ENCODE measurements at regions not wholly inside any gene's neighbourhood (a gene's known extent, or its start where the extent isn't known, plus 50 kb on each side); places are given as distances from the start of the nearest gene placed in this dataset.

- CTCF ChIA-PET: no interaction called here
- DNase-seq (ENCODE audit: extremely low spot score): no peak
- POLR2A ChIA-PET: no interaction called here
- TF ChIP-seq, protein P1, sequence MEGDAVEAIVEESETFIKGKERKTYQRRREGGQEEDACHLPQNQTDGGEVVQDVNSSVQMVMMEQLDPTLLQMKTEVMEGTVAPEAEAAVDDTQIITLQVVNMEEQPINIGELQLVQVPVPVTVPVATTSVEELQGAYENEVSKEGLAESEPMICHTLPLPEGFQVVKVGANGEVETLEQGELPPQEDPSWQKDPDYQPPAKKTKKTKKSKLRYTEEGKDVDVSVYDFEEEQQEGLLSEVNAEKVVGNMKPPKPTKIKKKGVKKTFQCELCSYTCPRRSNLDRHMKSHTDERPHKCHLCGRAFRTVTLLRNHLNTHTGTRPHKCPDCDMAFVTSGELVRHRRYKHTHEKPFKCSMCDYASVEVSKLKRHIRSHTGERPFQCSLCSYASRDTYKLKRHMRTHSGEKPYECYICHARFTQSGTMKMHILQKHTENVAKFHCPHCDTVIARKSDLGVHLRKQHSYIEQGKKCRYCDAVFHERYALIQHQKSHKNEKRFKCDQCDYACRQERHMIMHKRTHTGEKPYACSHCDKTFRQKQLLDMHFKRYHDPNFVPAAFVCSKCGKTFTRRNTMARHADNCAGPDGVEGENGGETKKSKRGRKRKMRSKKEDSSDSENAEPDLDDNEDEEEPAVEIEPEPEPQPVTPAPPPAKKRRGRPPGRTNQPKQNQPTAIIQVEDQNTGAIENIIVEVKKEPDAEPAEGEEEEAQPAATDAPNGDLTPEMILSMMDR (IDR thresholded peaks at IDR 0.05; ENCODE audit: control extremely low read depth, extremely low read depth, low read depth, missing control alignments): no peak
Measured at GRCh38 chr5:91910247-91910646, 527.1 kb upstream of the ARRDC3 start.

- POLR2A ChIA-PET: no interaction called here
- CTCF ChIA-PET: interaction anchor here (0.9 kb wide), 1 partner anchor 36 kb away, joined by 3 read pairs; no protein-coding TSS in a partner anchor
- TF ChIP-seq, protein P1 (IDR thresholded peaks at IDR 0.05; ENCODE audit: control extremely low read depth, extremely low read depth, low read depth, missing control alignments): no peak
Measured at GRCh38 chr5:91906494-91906893, 523.4 kb upstream of the ARRDC3 start.

DNA sequence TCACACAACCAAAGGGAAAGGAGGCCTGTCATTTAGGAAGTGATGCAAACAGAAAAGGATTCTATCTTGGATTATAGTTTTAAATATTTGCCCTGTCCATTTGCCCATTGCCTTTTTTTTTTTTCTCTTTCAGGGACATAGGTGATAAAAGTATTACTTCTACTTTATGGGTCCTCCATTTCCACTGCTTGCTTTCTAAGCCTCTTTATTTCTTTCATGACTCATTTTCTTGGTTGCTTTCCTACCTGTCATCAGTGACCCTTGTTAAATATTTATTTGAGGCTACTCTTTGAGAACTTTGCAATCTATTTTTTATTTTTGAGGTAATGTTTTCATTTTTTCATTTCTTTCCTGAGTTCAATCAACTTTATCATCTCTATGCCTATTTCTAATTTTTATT is 522.9 kb upstream of the ARRDC3 start:
- TF ChIP-seq, protein P1 (IDR thresholded peaks at IDR 0.05; ENCODE audit: control extremely low read depth, extremely low read depth, low read depth, missing control alignments): no peak
- CTCF ChIA-PET: interaction anchor here (0.9 kb wide), 1 partner anchor 35 kb away, joined by 3 read pairs; no protein-coding TSS in a partner anchor
- DNase-seq (ENCODE audit: extremely low spot score): no peak
- POLR2A ChIA-PET: no interaction called here

More at GRCh38 chr5:91906494-91906893, 523.4 kb upstream of the ARRDC3 start:
- no peak for DNase-seq (ENCODE audit: extremely low spot score)

GRCh38 chr5:91898898-91899297 is 515.8 kb upstream of the ARRDC3 start:
- TF ChIP-seq, protein P1 (IDR thresholded peaks at IDR 0.05; ENCODE audit: control extremely low read depth, extremely low read depth, low read depth, missing control alignments): no peak
- POLR2A ChIA-PET: no interaction called here
- CTCF ChIA-PET: interaction anchor here (1.2 kb wide), 1 partner anchor 10 kb away, joined by 3 read pairs; no protein-coding TSS in a partner anchor
- DNase-seq (ENCODE audit: extremely low spot score): no peak

DNA sequence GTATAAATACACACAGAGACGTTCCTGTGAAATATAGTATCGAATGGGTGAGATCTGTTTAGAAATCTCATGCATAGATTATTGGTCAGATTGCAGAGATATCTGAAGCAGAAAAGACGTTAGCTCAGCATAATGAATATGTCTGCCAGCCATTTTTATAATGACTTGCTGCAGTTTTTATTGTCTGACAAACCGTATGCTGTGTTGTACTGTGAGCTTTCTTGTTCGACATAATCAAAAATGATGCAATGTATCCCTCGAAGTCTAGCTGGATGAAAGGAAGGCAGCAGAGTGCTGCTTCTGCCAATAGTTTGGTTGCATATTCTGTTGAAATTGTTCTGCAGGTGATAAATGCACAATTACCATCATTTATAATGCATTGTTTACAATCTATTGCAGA is 514.9 kb upstream of the ARRDC3 start:
- ChIA-PET CTCF (no interaction called here), POLR2A (no interaction called here)
- DNase-seq (ENCODE audit: extremely low spot score): no peak
- TF ChIP-seq, protein P1 (IDR thresholded peaks at IDR 0.05; ENCODE audit: control extremely low read depth, extremely low read depth, low read depth, missing control alignments): no peak

DNA sequence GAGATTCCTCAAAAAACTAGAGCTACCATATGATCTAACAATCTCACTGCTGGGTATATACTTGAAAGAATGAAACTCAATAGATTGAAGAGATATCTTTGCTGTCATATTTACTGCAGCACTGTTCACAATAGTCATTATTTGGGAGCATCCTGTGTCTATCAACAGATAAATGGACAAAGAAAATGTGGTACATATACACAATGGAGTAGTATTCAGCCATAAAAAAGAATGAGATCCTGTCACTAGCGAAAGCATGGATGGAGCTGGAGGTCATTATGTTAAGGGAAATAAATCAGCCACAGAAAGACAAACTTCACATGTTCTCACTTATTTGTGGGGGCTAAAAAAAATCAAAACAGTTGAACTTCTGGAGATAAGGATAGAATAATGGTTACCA is 505.7 kb upstream of the ARRDC3 start:
- TF ChIP-seq, protein P1 (IDR thresholded peaks at IDR 0.05; ENCODE audit: control extremely low read depth, extremely low read depth, low read depth, missing control alignments): no peak
- no peak for DNase-seq (ENCODE audit: extremely low spot score)
- ChIA-PET POLR2A (no interaction called here), CTCF (no interaction called here)

Measured in GM10248 (cell line).